Heart left ventricle (tissue), 16 donors: ENCODE measurements at regions not wholly inside any gene's neighbourhood (a gene's known extent, or its start where the extent isn't known, plus 50 kb on each side); places are given as distances from the start of the nearest gene placed in this dataset.
A peak's percentile ranks its signal among the peaks of the same experiment; 100 is the strongest.

ENCODE experiments used
- ATAC-seq, 4 donors: fragments of 200-7000 bp; cut with Tn5 transposase; one replicate each; pipeline ENCODE4 v1.9.1; 2020 to 2022; ENCODE audit warnings: moderate library complexity in 4 of 4, mild to moderate bottlenecking in 3 of 4, moderate number of reproducible peaks in 1 of 4
- DNase-seq, 5 donors: peaks; one replicate each; pipeline ENCODE4 v3.0.0-alpha.2; 2020
- H3K27ac ChIP-seq, 12 donors: fragments of 200-600 bp; sonication (generic) in 4 of 12; one replicate each; pipeline versions ENCODE4 v1.5.0 to v1.8.0; 2016 to 2022; ENCODE audit warnings: mild to moderate bottlenecking in 2 of 12
- H3K27me3 ChIP-seq, 9 donors: fragments of 200-600 bp; sonication (generic) in 2 of 9; one replicate each; pipeline versions ENCODE4 v1.5.1 to v1.8.0; 2016 to 2022; ENCODE audit warnings: mild to moderate bottlenecking in 3 of 9
- H3K36me3 ChIP-seq, 9 donors: fragments of 200-600 bp; sonication (generic) in 2 of 9; one replicate each; pipeline versions ENCODE4 v1.5.0 to v1.8.0; 2018 to 2022; ENCODE audit warnings: mild to moderate bottlenecking in 2 of 9
- H3K4me1 ChIP-seq, 12 donors: fragments of 200-600 bp; sonication (generic) in 4 of 12; one replicate each; pipeline versions ENCODE4 v1.5.0 to v1.8.0; 2016 to 2022; ENCODE audit warnings: mild to moderate bottlenecking in 3 of 12
- H3K4me3 ChIP-seq, 12 donors: fragments of 200-600 bp; sonication (generic) in 4 of 12; one replicate each; pipeline versions ENCODE4 v1.5.0 to v1.8.0; 2017 to 2022; ENCODE audit warnings: mild to moderate bottlenecking in 9 of 12, moderate library complexity in 4 of 12
- H3K9me3 ChIP-seq, 12 donors: fragments of 200-600 bp; sonication (generic) in 4 of 12; one replicate each; pipeline versions ENCODE4 v1.5.0 to v1.8.0; 2016 to 2022; ENCODE audit warnings: mild to moderate bottlenecking in 1 of 12
- CTCF ChIP-seq, 12 donors: fragments of 200-600 bp; sonication (generic) in 4 of 12; IDR thresholded peaks; one replicate each; pipeline versions ENCODE4 v1.5.0 to v1.8.0; 2018 to 2022; ENCODE audit warnings: antibody characterized with exemption in 12 of 12, mild to moderate bottlenecking in 5 of 12
- POLR2A ChIP-seq, 2 donors: fragments of 450-650 bp; IDR thresholded peaks; one replicate each; pipeline ENCODE4 v1.6.1; 2017; ENCODE audit warnings: antibody characterized with exemption in 2 of 2, mild to moderate bottlenecking in 2 of 2, moderate library complexity in 2 of 2
- whole genome bisulfite sequencing, 4 donors: extraction: QIAGEN DNeasy Blood & Tissue Kit in 2 of 4; methylation state at CpG; one replicate each; pipeline versions ENCODE4 v1.1.5 to v1.1.7; 2013 to 2018; 5-methylcytosine and 5-hydroxymethylcytosine counted together
- intact Hi-C, 10 donors: fragments of 100-400 bp; cut with DNase I; formaldehyde crosslinking; loops; one replicate each; pipeline versions ENCODE4 v1.11.1 to v1.14.2; 2022
- donor health status: ischemic (EF 13 %, LVEDD 7.1; RV severe dilation, severe dysfunction).
- donor health status: healthy with polysubstance abuse.
- donor health status: DM: no; HTN: yes; CAD: no.
- donor health status: DM: no; HTN: no; CAD: no.
- donor health status: ischemic (EF 25% LVEDD 6.9; RV normal size, moderate dysfunction).
- donor health status: ischemic (EF 25% LVEDD 5.7; RV mildly dilated, moderate dysfunction).
- donor health status: healthy.
- donor health status: DM: yes; HTN: yes; CAD: no.
- donor health status: ischemic (EF 35%, LVEDD 5.7; RV mildly dilated, moderate dysfunction).
- donor health status: nonischemic (EF 11% LVEDD 7.7; RV severe dilation, severe dysfunction).
- donor health status: DM: yes; HTN: yes; CAD: no.
- donor health status: PGD.
- donor health status: ischemic (EF 29% LVEDD 5.4; RV normal size, mild dysfunction).
- donor health status: nonischemic (EF 23%, LVEDD 6.1; RV moderate dilation, normal function).

GRCh38 chr3:16113704-16114103 is 60.8 kb upstream of the GALNT15 start:
- intact Hi-C loops = loop anchor here in 1 of 10 donors (5.0 to 10.0 kb wide), 2 partner anchors 51 to 61 kb away; partner anchors contain the start of gene GALNT15
- H3K4me3 ChIP-seq = no peak overlapping the region
- DNase-seq (no peak), ATAC-seq (peak in 1 of 4 donors; percentile 41)
- WGBS, 4 donors = 79 to 95% (median 80%) methylated on average over 3 of the region's 3 CpGs
- peak overlapping the region in 7 of 12 donors; percentile 6 to 61 (median 32) for H3K27ac ChIP-seq
- H3K27me3 ChIP-seq = no peaks in the 10 kb centered on the region
- no peak for TF ChIP-seq POLR2A (IDR thresholded peaks at IDR 0.05)
- no peak for TF ChIP-seq CTCF (IDR thresholded peaks at IDR 0.05)
- no peaks in the 10 kb centered on the region for H3K36me3 ChIP-seq
- H3K9me3 ChIP-seq = peaks cover 0 to 5% (median 0%) of the 10 kb centered on the region in 12 donors
- peaks cover 0 to 11% (median 4%) of the 10 kb centered on the region in 12 donors for H3K4me1 ChIP-seq

- H3K9me3 ChIP-seq = peaks cover 0 to 5% (median 0%) of the 10 kb centered on the region in 12 donors
- no peaks in the 10 kb centered on the region for H3K36me3 ChIP-seq
- 59 to 76% (median 67%) methylated on average over 2 of the region's 2 CpGs for WGBS, 4 donors
- no peak for TF ChIP-seq CTCF (IDR thresholded peaks at IDR 0.05)
- DNase-seq (no peak), ATAC-seq (peak in 1 of 4 donors; percentile 47)
- peaks cover 0 to 11% (median 1%) of the 10 kb centered on the region in 12 donors for H3K4me1 ChIP-seq
- intact Hi-C loops = loop anchor here in 1 of 10 donors (5.0 to 10.0 kb wide), 2 partner anchors 52 to 60 kb away; partner anchors contain the start of gene GALNT15
- H3K27me3 ChIP-seq = no peaks in the 10 kb centered on the region
- H3K4me3 ChIP-seq = no peak overlapping the region
- H3K27ac ChIP-seq = peak overlapping the region in 9 of 12 donors; percentile 2 to 77 (median 44)
These were observed 60.1 kb upstream of the GALNT15 start for GRCh38 chr3:16114429-16114828.

- ATAC-seq (peak in 1 of 4 donors; percentile 20), DNase-seq (no peak)
- WGBS, 4 donors = 65 to 74% (median 69%) methylated on average over 3 of the region's 3 CpGs
- intact Hi-C loops = loop anchor here in 1 of 10 donors (5.0 to 10.0 kb wide), 2 partner anchors 53 to 60 kb away; partner anchors contain the start of gene GALNT15
- Histone ChIP-seq H3K4me1 (peaks cover 0 to 7% (median 0%) of the 10 kb centered on the region in 12 donors), H3K9me3 (peaks cover 0 to 5% (median 0%) of the 10 kb centered on the region in 12 donors), H3K4me3 (no peak overlapping the region), H3K27ac (peak overlapping the region in 9 of 12 donors; percentile 2 to 77 (median 44)), H3K36me3 (no peaks in the 10 kb centered on the region), H3K27me3 (no peaks in the 10 kb centered on the region)
- TF ChIP-seq POLR2A (IDR thresholded peaks at IDR 0.05) (no peak), CTCF (IDR thresholded peaks at IDR 0.05) (no peak)
These were observed 59.5 kb upstream of the GALNT15 start for GRCh38 chr3:16114930-16115329.

- Histone ChIP-seq H3K9me3 (peaks cover 0 to 5% (median 0%) of the 10 kb centered on the region in 12 donors), H3K27me3 (no peaks in the 10 kb centered on the region), H3K27ac (no peak overlapping the region), H3K4me3 (no peak overlapping the region), H3K36me3 (no peaks in the 10 kb centered on the region), H3K4me1 (peaks cover 0 to 18% (median 0%) of the 10 kb centered on the region in 12 donors)
- DNase-seq (no peak), ATAC-seq (no peak)
- intact Hi-C loops = loop anchor here in 1 of 10 donors (10.0 kb wide), 1 partner anchor 56 kb away; the partner anchor contains the start of gene GALNT15
- TF ChIP-seq POLR2A (IDR thresholded peaks at IDR 0.05) = no peak
- no peak for TF ChIP-seq CTCF (IDR thresholded peaks at IDR 0.05)
- 79 to 89% (median 87%) methylated on average over 9 of the region's 9 CpGs for WGBS, 4 donors
These were observed 56.1 kb upstream of the GALNT15 start for GRCh38 chr3:16118396-16118795.
